Neural cell (in vitro differentiated cells): ENCODE measurements at regions not wholly inside any gene's neighbourhood (a gene's known extent, or its start where the extent isn't known, plus 50 kb on each side); places are given as distances from the start of the nearest gene placed in this dataset.

Experiments
- CTCF ChIP-seq: fragments of 450-650 bp; IDR thresholded peaks from 2 replicates; pipeline ENCODE4 v1.5.1; 2014; ENCODE audit warnings: antibody characterized with exemption, mild to moderate bottlenecking, moderate library complexity; ENCODE audit not compliant: poor library complexity, severe bottlenecking
- EZH2 ChIP-seq: fragments of 200-600, 300-800 bp; shearing (Covaris generic), sonication (generic); IDR thresholded peaks from 2 replicates; pipeline ENCODE4 v1.6.1; 2014; ENCODE audit warnings: antibody characterized with exemption, low read length, borderline replicate concordance, mild to moderate bottlenecking; ENCODE audit not compliant: insufficient read depth, poor library complexity, severe bottlenecking

GRCh38 chr2:126115975-126116374, 540.0 kb upstream of the GYPC start:
- no peak for TF ChIP-seq EZH2
- no peak for TF ChIP-seq CTCF
